Breast epithelium (tissue), 4 donors: ENCODE measurements at regions not wholly inside any gene's neighbourhood (a gene's known extent, or its start where the extent isn't known, plus 50 kb on each side); places are given as distances from the start of the nearest gene placed in this dataset.
"Not testable (repeated sequence)": the region's sequence is repeated elsewhere in the genome, so short reads cannot be mapped to it uniquely, and the experiment has no call there.

Experiments used
- DNase-seq, 2 donors: peaks; one replicate each; pipeline ENCODE4 v3.0.0-alpha.2; 2019; ENCODE audit warnings: low spot score in 2 of 2
- H3K27ac ChIP-seq, 2 donors: fragments of 200-600 bp; sonication (generic) in 1 of 2; one replicate each; pipeline ENCODE4 v1.5.1; 2016 to 2019; ENCODE audit warnings: mild to moderate bottlenecking in 1 of 2
- H3K27me3 ChIP-seq, 2 donors: fragments of 200-600 bp; sonication (generic) in 1 of 2; one replicate each; pipeline versions ENCODE4 v1.5.1 to v1.6.0; 2017 to 2019; ENCODE audit warnings: control low read depth in 1 of 2, mild to moderate bottlenecking in 1 of 2
- H3K36me3 ChIP-seq: fragments of 200-600 bp; one replicate; pipeline ENCODE4 v1.5.1; 2019
- H3K4me1 ChIP-seq, 2 donors: fragments of 200-600 bp; sonication (generic); one replicate each; pipeline ENCODE4 v1.5.1; 2016 to 2019; ENCODE audit warnings: control low read depth in 1 of 2
- H3K4me3 ChIP-seq, 3 donors: fragments of 200-600 bp; sonication (generic); 1 replicate in 2 of 3; 2 replicates in 1 of 3; pipeline ENCODE4 v1.5.1; 2016 to 2019; ENCODE audit warnings: mild to moderate bottlenecking in 3 of 3, moderate library complexity in 2 of 3
- H3K9me3 ChIP-seq, 2 donors: fragments of 200-600 bp; sonication (generic) in 1 of 2; one replicate each; pipeline ENCODE4 v1.5.1; 2016 to 2019; ENCODE audit warnings: control low read depth in 1 of 2
- POLR2A ChIP-seq: fragments of 450-650 bp; IDR thresholded peaks from one replicate; pipeline ENCODE4 v1.6.1; 2016; ENCODE audit warnings: antibody characterized with exemption, mild to moderate bottlenecking, moderate library complexity
- POLR2AphosphoS5 ChIP-seq, 3 donors: sonication (generic); formaldehyde crosslinking; IDR thresholded peaks; one replicate each; pipeline ENCODE4 v1.6.1; 2017; ENCODE audit warnings: antibody characterized with exemption in 3 of 3
- intact Hi-C: fragments of 100-400 bp; cut with DNase I; formaldehyde crosslinking; loops from one replicate; pipeline ENCODE4 v1.15.1; 2023; ENCODE audit warnings: low total_unique reads
- TF ChIP-seq, protein P1 (sequence below), 3 donors: fragments of 450-650 bp; IDR thresholded peaks; one replicate each; pipeline ENCODE4 v1.5.1; 2016 to 2017; ENCODE audit warnings: antibody characterized with exemption in 3 of 3, mild to moderate bottlenecking in 3 of 3, moderate library complexity in 3 of 3

DNA sequence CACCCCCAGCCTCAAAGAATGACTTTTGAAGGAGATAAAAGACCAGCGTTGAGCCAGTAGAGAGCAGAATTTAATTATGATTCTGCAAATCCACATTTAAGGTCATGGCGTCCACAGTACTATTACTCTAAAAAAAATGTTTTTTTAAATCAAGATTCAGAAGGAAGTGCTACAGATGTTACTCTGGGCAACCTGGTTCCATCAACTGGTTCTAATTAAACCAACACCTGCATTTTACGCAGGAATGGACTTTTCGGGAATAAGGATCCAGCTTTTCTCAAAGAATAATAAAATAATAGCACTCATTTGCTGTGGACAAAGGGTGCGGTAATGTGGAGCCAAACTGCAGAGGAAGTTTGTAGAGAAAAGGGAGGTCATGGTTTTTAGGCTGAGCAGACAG lies 62.9 kb upstream of the IPO5 start:
- H3K36me3 ChIP-seq, result no peaks in the 10 kb centered on the region
- no peaks in the 10 kb centered on the region for H3K4me1 ChIP-seq
- no peaks in the 10 kb centered on the region for H3K27me3 ChIP-seq
- H3K4me3 ChIP-seq, result no peak overlapping the region
- intact Hi-C loops, result no loop called here
- no peak overlapping the region for H3K27ac ChIP-seq
- TF ChIP-seq POLR2A (no peak), POLR2AphosphoS5 (IDR thresholded peaks at IDR 0.05) (no peak)
- TF ChIP-seq, protein P1, sequence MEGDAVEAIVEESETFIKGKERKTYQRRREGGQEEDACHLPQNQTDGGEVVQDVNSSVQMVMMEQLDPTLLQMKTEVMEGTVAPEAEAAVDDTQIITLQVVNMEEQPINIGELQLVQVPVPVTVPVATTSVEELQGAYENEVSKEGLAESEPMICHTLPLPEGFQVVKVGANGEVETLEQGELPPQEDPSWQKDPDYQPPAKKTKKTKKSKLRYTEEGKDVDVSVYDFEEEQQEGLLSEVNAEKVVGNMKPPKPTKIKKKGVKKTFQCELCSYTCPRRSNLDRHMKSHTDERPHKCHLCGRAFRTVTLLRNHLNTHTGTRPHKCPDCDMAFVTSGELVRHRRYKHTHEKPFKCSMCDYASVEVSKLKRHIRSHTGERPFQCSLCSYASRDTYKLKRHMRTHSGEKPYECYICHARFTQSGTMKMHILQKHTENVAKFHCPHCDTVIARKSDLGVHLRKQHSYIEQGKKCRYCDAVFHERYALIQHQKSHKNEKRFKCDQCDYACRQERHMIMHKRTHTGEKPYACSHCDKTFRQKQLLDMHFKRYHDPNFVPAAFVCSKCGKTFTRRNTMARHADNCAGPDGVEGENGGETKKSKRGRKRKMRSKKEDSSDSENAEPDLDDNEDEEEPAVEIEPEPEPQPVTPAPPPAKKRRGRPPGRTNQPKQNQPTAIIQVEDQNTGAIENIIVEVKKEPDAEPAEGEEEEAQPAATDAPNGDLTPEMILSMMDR (IDR thresholded peaks at IDR 0.05), result no peak
- no peak for DNase-seq
- H3K9me3 ChIP-seq, result no peaks in the 10 kb centered on the region

DNA sequence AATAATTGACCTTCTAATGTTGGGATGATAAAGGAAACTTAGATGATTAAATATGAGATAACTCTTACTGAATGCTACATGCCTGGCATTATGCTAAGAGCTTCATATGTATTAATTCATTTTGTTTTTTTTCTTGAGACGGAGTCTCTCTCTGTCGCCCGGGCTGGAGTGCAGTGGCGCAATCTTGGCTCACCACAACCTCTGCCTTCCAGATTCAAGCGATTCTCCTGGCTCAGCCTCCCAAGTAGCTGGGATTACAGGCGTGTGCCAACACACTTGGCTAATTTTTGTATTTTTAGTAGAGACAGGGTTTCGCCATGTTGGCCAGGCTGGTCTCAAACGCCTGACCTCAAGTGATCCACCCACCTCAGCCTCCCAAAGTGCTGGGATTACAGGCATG lies 61.5 kb upstream of the IPO5 start:
- H3K36me3 ChIP-seq, H3K27ac ChIP-seq, intact Hi-C loops, H3K4me3 ChIP-seq, H3K27me3 ChIP-seq, H3K9me3 ChIP-seq, H3K4me1 ChIP-seq, DNase-seq: not testable (repeated sequence)

DNA sequence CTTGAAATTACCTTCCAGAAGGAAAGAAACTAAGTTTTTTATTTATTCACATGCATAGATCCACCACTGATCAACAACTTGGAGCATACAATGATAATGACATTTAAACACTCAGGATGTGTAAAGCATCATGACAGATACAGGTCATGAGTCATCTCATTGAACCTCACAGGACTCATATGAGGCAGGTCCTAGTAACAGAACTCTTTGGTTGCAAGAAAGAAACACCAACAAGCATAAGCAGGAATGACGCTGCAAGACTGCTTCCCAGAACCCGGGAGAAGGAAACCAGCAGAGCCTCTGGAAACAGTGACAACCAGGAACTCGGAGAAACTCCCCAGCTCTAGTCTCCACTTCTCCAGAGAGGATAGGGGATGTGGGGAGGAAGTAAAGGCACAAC lies 60.8 kb upstream of the IPO5 start:
- H3K9me3 ChIP-seq, result no peaks in the 10 kb centered on the region
- TF ChIP-seq POLR2AphosphoS5 (IDR thresholded peaks at IDR 0.05) (no peak), POLR2A (no peak)
- TF ChIP-seq, protein P1 (IDR thresholded peaks at IDR 0.05), result no peak
- no peaks in the 10 kb centered on the region for H3K36me3 ChIP-seq
- H3K4me1 ChIP-seq, result no peaks in the 10 kb centered on the region
- no peak overlapping the region for H3K27ac ChIP-seq
- no peak for DNase-seq
- H3K27me3 ChIP-seq, result no peaks in the 10 kb centered on the region
- intact Hi-C loops, result no loop called here
- H3K4me3 ChIP-seq, result no peak overlapping the region

DNA sequence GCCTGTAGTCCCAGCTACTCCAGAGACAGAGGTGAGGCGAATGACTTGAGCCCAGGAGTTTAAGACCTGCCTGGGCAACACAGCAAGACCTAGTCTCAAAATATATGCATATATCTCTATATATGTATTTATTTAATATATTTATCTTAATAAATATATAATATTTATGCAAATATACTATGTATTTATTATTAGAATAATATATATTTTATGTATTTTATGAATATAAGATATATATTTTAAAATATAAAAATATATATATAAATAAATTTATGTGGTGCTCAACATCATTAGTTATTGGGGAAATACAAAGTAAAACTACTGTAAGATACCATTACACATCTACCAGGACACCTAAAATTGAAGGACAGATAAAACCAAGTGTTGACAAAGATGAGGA lies 58.1 kb upstream of the IPO5 start:
- no peaks in the 10 kb centered on the region for H3K27me3 ChIP-seq
- TF ChIP-seq POLR2AphosphoS5 (IDR thresholded peaks at IDR 0.05) (no peak), POLR2A (no peak)
- TF ChIP-seq, protein P1 (IDR thresholded peaks at IDR 0.05), result no peak
- intact Hi-C loops, result no loop called here
- no peaks in the 10 kb centered on the region for H3K36me3 ChIP-seq
- no peak overlapping the region for H3K4me3 ChIP-seq
- no peak overlapping the region for H3K27ac ChIP-seq
- H3K9me3 ChIP-seq, result no peaks in the 10 kb centered on the region
- no peaks in the 10 kb centered on the region for H3K4me1 ChIP-seq
- no peak for DNase-seq

DNA sequence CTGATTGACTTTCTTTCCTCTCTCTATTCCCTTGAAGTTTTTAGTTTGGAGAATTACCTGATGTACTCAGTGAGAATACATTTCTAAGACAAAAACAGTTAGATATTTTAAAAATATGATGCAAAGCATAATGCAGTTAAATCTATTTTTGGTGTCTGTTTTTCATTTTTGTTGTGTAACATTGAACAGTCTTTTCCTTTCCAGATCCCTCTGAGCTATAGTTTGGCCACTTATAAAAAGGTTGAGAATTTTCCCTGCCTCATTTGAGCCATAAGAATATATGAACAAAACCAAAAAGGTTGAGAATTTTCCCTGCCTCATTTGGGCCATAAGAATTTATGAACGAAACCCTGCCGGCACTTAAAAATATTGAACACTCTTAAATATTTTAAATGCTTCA lies 57.0 kb upstream of the IPO5 start:
- H3K9me3 ChIP-seq, result no peaks in the 10 kb centered on the region
- H3K27ac ChIP-seq, result no peak overlapping the region
- no peaks in the 10 kb centered on the region for H3K4me1 ChIP-seq
- intact Hi-C loops, result no loop called here
- no peaks in the 10 kb centered on the region for H3K36me3 ChIP-seq
- DNase-seq, result no peak
- no peak overlapping the region for H3K4me3 ChIP-seq
- H3K27me3 ChIP-seq, result no peaks in the 10 kb centered on the region
- TF ChIP-seq POLR2A (no peak), POLR2AphosphoS5 (IDR thresholded peaks at IDR 0.05) (no peak)
- TF ChIP-seq, protein P1 (IDR thresholded peaks at IDR 0.05), result no peak

DNA sequence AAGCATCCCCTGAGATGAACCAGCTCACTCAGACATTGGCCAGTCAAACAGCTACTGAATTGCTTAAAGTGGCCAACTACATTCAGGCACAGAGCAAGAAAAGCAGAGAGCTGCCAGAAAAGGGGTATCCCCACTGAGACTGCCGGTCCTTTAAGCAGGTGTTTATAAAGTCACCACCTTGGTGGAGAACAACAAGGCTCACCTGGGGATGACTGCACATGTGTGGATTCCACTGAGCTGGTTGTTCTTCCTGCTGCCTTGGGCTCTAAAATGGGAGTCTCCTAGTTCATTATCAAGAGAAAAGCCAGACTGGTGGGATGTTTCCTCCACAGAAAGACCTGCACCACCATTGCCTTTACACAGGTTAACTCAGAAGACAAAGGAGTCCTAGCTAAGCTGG lies 51.8 kb upstream of the IPO5 start:
- no peak overlapping the region for H3K27ac ChIP-seq
- H3K9me3 ChIP-seq, result no peaks in the 10 kb centered on the region
- TF ChIP-seq POLR2AphosphoS5 (IDR thresholded peaks at IDR 0.05), result no peak
- TF ChIP-seq, protein P1 (IDR thresholded peaks at IDR 0.05), result no peak
- TF ChIP-seq POLR2A, result no peak
- H3K27me3 ChIP-seq, result no peaks in the 10 kb centered on the region
- H3K36me3 ChIP-seq, result no peaks in the 10 kb centered on the region
- H3K4me1 ChIP-seq, result no peaks in the 10 kb centered on the region
- DNase-seq, result no peak
- H3K4me3 ChIP-seq, result no peak overlapping the region
- intact Hi-C loops, result no loop called here
